Inferior parietal cortex (tissue), 1 donor: ENCODE measurements at regions not wholly inside any gene's neighbourhood (a gene's known extent, or its start where the extent isn't known, plus 50 kb on each side); places are given as distances from the start of the nearest gene placed in this dataset.

Source experiments
- DNase-seq: peaks from one replicate; pipeline ENCODE4 v3.0.0-alpha.2; 2016; ENCODE audit errors: extremely low spot score

DNA sequence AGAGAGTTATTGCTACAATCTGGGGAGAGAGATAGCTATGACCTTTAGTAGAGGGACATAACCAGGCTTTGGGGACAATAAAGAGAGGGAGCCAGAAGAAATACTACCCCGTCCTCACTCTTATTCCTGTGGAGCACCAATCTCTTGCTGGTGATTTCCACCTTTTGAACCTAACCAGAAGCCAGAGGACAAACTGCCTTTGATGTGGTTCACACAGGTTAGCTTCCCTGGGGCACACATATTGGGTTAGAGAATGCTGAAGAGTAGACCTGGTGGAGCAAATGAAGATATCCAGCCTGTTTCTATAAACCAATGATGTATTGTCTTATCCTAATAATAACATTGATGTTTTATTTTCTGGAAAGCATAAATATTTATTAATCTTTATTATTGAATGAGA is 399.3 kb downstream of the HTR7 start:
- no peak for DNase-seq

DNA sequence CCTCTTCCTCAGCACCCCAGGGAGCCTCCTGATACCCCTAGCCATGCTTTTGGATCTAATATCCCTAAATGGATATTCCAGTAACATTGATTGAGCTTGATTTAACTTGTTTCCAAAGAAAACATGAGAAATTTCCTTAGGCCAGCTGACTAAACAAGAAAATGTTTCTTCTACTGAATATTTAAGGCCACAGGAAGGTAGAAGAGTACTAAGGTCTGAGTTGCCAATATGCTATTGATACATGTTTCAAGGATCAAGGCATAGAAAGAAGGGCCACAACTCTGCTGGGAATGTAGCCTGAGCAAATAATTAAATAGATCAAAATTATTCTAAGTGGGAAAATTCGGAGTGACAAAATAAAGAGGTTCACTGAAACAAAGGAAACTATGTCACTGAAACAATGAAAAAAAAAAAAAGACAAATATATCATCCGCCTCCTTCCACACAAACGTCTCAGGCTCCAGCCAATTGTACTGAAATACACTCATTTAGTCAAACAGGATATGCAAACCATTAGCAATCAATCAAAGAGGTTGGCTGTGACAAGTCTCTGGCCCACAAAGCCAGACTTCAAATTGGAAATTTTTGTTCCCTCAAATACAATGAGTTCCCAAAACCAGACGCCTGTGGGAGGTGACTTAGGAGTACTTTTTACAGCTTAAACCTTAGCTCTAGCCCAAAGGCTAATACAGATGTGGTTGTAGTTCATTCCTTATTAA is 396.2 kb downstream of the HTR7 start:
- no peak for DNase-seq

DNA sequence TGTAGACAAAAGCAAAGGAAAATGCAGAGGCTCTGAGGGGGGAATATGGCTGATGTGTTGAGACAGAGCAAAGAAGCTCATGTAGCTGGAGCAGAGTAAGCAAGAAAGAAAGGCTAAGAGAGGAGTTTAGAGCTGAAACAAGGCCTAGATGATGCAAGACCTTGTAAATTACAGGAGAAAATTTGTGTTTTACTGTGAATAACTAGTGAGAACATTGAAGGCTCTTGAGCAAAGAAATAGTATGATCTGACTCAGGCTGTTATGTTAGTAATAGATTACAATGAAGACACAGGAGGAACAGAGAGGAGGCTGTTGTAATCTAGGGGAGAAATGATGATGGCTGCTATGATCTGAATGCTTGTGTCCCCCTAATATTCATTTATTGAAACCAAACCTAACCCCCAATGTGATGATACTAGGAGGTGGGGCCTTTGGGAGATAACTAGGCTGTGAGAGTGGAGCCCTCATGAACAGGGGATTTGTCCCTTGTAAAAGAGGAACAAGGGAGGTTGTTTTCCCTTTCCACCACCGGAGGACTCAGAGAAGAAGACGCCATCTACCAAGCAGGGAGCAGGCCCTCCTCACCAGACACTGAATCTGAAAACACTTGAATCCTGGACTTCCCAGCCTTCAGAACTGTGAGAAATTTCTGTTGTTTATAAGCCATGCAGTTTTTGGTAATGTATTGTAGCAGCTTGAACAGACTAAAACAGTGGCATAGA is 394.9 kb downstream of the HTR7 start:
- DNase-seq = no peak

DNA sequence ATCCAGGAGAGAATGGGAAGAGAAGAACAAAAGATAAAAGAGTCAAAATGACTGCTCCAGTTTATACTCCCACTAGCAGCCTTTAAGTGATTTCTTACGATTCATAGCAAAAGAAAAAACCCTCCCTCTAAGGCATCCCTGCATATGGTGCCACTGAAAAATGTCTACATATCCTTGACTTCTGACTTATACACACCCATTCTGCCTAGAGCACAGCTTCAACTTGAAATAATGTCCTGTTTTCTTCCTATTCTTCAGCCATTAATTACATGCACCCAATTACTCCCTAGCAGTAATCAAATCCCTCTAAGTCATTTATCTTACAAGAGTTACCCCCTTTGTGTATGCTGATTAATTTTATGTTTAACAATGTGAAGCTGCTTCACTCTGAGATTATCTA is 393.5 kb downstream of the HTR7 start:
- no peak for DNase-seq

DNA sequence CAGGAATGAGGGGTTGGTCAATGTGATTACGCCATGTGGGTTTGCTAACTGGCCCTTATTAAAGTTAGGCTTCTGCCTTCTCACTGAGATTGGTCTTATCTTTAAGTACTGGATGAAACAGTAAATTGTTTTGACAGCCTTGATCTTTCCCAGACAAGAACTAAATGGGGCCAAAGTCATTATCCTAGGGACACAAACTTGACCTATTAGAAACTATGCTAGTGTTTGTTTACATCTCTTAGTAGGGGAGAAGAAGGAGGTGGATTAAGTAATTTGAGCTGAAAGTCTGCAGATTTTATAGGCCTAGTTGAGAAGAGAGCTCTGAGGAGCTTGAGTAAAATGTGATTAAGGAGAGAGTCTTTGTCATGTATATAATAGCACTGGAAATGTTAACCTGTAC is 386.9 kb downstream of the HTR7 start:
- DNase-seq = no peak

DNA sequence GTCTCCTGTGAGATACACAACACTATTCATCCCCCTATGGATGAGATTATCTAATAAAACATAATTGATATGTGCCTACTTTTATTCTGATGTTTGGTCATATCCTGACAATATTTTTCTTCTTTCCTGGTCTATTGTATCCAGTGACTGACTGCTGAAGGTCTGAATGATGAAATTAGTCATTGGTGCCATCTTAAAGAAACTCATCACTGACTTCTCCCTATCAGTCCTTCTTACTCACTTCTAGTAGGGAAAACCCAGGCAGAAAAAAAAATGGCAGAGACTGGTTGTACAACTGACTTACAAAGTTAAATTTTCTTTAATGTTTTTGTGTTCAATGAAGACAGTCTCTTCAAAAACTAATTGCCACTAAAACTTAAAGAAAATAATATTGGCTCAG is 377.4 kb downstream of the HTR7 start:
- no peak for DNase-seq

DNA sequence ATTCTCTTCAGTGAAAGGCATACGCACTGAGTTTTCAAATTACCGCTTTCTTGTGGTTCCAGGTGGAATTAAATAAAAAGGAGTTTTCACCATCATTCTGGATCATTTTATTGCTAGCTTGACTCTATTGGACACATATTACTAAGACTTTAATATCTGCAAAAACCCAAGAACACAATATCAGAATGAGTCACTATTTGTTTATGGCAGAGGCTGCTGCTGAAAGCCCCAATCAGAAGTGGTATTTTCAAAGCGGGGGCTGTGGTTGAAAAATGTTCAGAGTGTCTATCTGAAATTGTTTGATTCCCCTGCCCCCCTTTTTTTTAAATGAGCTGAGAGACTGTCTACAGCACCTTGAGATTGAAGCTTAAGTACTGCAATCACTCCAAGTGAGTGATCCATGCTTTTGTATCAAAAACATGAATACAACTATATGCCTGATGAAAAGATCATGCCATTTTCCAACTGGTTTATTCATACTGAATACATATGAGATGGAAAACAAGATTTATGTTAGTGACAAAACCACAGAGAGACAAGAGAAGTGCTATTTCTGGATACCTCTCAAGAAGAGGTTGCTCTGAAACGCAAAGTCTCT is 376.4 kb downstream of the HTR7 start:
- no peak for DNase-seq

DNA sequence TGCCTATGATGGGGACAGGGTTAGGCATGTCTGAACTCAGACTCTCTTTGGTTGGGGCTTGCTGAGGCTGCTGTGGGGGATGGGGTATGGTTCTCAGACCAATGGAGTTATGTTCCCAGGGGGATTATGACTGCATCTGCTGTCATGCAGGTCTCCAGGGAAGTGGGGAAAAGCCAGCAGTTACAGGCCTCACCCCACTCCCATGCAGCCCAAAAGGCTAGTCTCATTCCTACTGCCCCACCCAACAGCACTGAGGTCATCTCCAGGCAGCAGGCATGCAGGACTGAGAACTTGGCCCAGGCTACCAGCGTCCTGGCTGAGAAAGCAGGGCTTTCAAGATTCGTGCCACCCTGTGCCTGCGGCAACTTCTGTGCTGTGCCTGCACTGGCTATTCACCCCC is 373.3 kb downstream of the HTR7 start:
- DNase-seq = no peak

DNA sequence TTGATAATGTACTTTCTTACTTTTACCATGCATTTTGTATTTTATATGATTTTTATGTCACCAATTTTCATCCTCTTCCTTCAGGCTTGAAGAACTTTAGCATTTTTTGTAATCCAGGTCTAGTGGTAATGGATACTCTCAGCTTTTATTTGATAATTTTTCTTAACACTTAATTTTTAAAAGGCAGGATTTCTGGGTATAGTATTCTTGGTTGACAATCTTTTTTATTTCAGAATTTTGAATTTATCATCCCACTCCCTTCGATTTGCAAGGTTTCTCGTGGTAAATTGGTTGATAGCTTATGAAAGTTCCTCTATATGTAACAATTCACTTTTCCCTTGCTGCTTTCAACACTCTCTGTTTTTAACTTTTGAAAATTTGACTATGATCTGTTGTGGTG is 363.7 kb downstream of the HTR7 start:
- DNase-seq = no peak

DNA sequence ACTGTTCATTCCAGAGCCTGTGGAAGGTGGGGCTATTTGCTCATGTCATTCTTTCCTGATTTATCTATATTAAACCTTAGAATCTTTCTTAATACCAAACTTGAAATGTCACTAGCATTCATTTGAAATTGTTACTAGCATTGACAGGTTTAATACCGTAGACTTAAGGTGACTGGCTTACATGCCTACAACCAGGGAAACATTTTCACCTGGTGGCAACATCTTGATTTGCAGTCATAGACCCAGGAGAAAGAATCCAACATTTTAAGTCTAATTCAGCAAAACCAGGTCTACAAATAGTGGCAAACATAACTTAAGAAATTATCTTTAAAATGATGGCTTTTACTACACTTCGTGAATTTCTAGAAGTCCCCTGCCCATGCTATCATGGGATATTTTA is 353.7 kb downstream of the HTR7 start:
- DNase-seq = no peak

DNA sequence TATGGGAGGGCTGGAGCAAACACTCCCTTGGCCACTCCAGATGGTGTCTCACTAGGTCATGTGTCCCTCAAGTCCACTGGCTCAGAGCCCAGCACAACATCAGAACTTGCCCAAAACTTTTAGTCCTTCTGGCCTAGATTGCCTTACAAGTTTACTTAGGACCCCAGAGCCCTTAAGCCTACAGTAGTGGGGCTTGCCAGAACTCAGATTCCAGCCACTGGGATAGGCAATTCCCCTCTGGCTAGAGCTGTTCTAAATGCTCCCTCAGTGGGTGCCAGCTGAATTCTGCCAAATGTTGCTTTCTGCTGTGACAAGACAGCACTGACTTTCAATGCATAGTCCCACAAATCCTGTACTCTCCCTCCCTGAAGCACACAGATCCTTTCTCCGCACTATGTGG is 331.1 kb downstream of the HTR7 start:
- no peak for DNase-seq

DNA sequence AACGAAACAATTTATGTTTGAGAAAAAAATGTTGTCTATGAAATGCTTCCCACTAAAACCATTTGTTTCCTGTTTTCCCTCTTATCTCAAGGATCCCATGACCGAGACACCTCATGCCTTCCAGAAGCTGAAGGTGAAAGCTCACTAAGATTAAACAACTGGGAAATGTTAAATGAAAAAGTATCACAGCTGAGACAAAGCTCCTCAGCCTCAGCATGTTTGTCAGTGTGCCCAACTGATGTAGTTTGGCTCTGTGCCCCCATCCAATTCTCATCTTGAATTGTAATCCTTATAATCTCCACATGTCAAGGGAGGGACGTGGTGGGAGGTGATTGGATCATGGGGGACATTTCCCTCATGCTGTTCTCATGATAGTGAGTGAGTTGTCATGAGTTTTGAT is 327.3 kb downstream of the HTR7 start:
- no peak for DNase-seq

DNA sequence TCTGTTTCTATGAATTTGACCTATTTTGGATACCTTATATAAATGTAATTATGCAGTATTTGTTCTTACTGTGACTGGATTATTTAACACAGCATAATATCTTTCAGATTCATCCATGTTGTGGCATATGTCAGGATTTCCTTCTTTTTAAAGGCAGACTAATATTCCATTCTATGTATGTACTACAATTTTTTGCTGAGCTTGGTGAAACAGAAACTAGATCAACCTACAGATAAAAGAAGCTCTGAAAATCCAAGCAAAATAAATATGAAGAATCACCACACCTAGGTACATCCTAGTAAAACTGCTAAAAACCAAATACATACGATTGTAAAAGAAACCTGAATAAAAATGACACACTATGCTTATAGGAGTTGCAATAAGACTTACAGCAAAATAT is 300.5 kb downstream of the HTR7 start:
- DNase-seq = no peak

DNA sequence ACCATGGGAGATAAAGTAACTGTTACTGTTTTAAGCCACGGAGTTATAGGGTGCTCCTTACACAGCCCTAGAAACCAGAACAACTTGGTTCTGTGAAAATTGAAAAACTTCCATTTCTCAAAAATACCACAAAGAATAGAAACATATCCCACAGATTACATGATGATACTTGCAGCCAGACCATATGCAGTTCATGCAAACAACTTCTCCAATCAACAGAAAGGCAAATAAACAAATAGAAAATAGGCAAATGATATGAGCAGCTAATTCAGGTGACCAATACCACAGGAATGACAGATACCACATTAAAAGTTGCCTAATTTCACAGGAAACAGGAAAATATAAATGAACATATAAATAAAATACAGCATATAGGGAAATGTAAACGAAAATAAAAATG is 297.5 kb downstream of the HTR7 start:
- DNase-seq = no peak

DNA sequence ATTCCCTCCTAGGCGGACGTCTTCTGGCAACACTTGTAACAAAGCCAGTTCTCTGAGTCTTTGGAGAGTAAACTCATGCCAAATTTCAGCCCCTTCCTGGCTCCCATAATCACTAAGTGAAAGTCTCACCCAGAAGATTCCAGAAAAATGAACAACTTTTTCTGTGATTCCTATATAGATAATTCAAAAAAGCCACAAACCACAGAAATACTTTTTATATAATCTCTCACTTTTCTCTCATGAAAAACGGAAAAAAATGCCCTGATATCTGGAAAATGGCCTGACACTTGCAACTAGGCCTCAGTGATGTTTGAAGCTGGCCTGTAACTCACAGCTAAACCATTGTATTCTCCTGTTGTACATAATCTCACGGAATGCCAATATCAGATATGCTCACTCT is 296.2 kb downstream of the HTR7 start:
- no peak for DNase-seq

DNA sequence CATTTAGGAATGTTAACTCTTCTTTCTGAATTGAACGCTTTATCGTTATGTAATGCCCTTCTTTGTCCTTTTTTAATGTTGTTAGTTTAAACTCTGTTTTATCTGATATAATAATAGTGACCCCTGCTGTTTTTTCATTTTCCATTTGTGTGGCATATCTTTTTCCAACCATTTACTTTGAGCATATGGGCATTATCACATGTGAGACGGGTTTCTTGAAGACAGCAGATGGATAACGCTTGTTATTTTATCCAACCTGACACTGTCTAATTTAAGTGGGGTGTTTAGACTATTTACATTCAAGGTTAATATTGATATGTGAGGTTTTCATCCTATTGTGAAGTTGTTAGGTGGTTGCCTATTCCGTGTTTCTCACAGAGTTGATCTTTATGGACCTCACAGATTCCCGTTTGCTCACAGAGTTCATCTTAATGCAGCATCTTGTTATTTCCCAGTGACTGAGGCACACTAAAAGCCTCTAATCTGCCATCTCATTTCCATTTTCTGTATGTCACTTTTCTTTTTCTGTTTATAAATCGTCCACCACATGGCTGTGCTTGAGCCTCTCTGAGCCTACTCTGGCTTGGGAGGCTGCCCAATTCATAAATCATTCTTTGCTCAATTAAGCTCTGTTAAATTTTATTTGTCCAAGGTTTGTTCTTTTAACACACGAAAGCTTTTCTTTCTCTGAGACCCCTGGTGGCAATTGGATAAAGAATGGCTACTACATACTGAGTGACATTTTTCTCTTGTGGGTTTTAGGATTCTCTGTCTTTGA is 286.2 kb downstream of the HTR7 start:
- DNase-seq = no peak

DNA sequence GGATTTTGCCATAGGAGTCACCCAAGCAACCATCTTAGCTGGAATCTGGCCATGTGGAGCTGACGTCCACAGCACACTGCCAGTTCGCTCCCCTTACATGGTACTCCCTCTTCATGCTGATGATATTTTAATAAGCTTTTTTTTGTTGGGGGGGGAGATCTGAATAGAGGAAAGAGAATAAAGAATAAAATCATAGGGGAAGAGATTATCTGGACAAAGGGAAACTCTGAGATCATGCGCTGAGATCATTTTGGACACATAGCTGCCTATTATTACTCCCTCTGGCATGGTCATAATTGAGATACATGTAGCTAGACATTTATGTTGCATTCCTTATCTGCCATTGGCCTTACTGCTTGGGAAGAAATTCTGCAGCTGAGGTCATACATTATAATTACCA is 282.7 kb downstream of the HTR7 start:
- no peak for DNase-seq

DNA sequence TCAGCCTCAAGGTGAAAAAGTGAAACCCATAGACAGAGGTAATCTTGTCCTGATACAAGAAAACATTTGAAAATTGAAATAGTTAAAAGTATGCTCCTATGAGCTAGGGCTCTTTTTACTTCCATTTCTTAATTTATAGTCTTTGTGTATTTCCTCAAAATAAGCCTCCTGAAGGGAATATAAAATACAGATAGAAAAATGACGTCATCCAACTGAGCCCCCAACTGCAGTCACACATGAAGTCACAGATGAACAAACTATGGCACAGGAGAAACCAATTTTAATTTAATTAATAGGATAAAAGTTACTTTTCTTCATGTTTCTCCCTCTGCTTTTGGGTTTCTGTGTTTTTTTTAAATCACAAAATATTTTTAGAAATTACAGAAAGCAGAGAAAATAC is 280.3 kb downstream of the HTR7 start:
- no peak for DNase-seq

DNA sequence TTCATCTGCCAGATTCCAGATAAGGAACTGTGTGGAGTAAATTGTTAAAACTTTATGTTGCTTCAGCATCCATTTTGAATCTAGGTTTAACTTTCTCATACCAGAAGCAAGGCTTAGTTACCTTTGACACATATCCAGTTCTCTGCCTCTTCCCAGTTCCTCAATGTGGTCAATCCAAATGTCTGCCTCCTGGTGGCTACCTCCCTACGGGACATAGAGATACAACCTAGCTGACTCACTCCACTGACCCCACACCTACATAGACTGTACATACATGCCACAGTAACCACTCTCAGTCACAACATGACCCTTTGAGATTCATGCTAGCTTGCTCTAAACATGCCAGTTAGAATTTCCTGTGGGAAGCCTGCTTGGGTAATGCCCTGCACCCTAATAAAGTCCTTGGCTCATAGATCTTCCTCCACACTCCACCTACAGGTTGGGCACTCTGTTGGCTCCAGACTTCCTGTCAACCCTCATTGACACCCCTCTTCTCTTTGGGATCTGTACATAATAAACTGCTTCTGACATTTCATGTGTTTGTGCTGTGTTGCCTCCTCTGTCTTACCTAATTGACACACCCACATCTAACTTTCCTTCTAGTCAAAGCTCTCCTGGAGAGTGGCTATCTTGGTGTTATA is 278.1 kb downstream of the HTR7 start:
- no peak for DNase-seq

DNA sequence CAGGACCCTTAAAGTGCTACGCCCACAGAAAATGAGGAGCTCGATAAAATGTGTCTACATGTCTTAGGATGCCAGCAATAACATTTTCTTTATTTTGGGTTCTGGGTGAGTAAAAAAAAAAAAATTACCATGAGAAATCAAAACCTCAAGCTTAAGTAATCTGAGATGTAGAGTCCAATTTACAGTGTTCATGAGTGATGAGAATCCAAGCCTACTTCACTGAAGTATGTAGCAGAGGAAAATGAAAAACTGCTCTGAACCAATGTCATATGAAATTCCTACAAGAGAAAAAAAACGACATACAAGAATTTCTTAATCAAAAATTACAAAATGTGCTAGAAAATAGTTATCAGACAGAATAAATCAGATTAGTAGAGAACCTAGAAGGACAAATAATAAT is 274.4 kb downstream of the HTR7 start:
- no peak for DNase-seq

DNA sequence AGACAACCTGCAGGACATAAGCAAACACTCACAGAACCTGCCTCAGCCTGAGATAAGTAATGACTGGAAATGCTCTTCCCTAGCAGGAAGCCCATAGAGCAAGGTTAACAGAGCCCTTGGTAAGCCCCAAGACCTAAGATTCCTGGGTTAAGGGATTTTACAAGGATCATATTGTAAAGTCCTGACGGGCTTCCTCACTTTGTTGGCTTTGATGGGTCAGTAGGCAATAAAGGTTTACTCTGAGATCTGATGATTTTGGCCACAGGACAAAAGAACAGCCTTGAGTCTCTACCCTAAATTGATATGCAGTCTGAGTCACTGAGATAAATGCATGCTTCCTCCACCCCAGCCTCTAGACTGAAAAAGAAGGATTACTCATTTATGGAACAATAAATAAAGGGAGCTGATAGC is 270.8 kb downstream of the HTR7 start:
- no peak for DNase-seq

DNA sequence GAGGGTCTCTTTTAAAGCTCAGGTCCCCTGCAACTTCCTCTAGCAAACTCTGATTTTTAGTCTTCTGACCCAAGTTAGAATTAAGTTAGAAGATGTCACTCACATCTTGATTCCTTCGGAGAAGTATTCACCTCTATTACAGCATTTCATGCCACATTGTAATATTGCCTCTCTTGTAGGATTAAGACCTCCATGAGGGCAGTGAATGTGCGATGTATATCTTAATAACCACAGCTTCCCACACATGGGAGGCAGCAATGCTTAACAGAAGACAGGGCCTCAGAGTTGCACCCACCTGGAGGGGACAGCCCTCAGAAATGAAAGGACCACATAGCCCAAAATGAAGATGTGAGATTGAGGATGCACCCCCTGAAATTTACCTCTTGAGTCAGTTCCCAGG is 270.3 kb downstream of the HTR7 start:
- no peak for DNase-seq
